GM18519 (cell line): ENCODE measurements at regions not wholly inside any gene's neighbourhood (a gene's known extent, or its start where the extent isn't known, plus 50 kb on each side); places are given as distances from the start of the nearest gene placed in this dataset.
"Not testable (repeated sequence)": the region's sequence is repeated elsewhere in the genome, so short reads cannot be mapped to it uniquely, and the experiment has no call there.

ENCODE experiments used
- ATAC-seq: cut with Tn5 transposase; IDR thresholded peaks from one replicate; pipeline ENCODE4 v1.9.1; 2021; ENCODE audit warnings: mild to moderate bottlenecking, moderate library complexity; ENCODE audit not compliant: unreplicated experiment, low FRiP score

DNA sequence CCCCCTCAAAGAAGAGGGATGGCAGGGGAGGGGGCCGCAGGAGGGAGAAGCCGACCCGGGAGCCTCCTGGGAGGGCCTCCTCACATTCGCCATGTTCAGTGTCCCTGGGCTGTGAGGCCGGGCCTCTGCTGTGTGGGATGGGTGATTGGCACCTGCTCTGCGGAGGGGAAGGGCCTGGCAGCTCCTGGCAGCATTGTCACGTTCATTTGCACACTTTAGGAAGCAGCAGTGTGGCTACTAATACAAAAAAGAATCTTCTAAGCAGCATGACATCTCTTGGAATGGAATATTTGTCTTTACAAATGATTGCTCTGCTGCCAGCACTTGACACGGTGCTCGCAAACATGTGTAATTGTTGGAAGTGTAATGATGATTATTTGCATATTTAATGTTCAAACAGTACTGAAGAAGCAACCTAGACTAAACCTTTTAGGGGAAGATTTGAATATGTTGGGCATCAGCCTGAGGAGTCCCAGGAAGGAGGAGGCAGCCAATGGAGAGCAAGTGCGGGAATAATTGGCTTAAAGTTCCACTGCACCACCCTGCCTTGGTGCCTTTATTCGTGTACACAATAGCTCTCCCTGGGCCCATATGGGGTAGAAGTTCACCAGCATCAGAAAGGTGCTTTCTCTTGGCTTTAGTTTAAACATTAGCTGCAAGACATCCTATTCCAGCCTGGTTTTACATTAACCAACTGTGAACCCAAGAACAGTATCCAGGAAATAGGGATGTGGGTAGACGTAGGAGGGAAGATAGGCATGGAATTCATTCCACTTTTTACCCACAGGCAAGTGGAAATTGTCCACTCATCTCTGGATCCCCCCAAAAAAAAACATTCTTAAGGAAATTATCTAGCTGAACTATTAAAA, 404.9 kb downstream of the TMEM182 start:
- ATAC-seq: no peak

DNA sequence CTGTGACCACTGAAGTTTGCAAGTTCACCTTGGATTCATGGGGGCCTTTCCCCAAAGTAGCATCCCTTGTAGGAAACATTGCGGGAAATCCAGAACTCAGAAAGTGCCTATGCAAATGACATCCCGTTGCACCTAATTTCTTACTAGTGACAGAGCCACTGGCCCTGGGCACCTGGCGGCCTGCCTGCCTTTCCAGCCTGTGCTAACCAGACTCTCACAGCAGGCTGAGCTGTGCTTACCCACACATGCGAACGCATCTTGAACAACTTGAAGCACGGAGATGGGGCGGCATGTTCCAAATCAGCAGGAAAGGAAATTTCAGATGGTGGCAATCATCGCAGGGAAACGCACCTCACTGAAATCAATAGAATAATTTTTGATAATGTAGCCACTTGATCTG, 405.8 kb downstream of the TMEM182 start:
- no peak for ATAC-seq

- no peak for ATAC-seq
These were observed 408.0 kb downstream of the TMEM182 start for GRCh38 chr2:103169861-103170260.

DNA sequence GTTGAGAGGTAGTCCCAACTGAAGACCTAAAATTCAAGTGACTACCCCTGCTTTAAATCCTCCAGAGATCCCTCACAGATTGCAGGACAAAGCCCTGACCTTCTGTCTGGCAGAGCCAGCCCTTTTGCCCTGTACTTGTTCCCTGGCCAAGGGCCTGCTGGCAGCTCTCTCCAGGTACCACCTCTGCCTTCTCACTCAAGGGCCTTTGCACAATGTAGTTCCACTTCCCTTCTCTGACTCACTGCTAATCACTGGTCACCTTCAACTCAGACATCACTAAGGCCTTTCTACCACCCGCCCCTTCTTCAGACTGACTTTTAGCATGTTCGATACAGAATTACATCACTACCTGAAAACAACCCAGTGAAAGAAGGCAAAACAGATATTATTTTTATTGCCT, 411.0 kb downstream of the TMEM182 start:
- ATAC-seq: no peak

- ATAC-seq: no peak
These were observed 412.9 kb downstream of the TMEM182 start for GRCh38 chr2:103174711-103175110.

GRCh38 chr2:103176294-103176915, 414.6 kb downstream of the TMEM182 start:
- no peak for ATAC-seq

- no peak for ATAC-seq
These were observed 418.0 kb downstream of the TMEM182 start for GRCh38 chr2:103179798-103180197.

DNA sequence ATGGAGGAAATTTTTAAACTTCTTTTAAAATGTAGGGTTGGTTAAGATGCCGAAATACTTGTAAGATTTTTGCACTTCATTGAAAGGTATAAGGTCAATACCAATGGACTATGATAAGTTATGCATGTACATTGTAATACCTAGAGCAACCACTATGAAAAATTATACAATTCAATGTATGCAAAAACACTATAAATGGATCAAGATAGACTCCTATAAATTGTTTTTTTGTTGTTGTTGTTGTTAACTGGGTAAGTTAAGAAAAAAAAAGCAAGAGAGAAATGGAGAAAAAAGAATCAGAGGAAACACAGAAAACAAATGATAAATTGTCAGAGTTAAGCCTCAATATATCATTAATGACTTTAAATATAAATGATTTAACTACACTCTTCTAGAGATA, 421.2 kb downstream of the TMEM182 start:
- no peak for ATAC-seq

- no peak for ATAC-seq
These were observed 435.0 kb downstream of the TMEM182 start for GRCh38 chr2:103196802-103197201.

GRCh38 chr2:103200774-103201173, 438.9 kb downstream of the TMEM182 start:
- ATAC-seq: not testable (repeated sequence)

GRCh38 chr2:103208916-103209315, 447.1 kb downstream of the TMEM182 start:
- no peak for ATAC-seq

DNA sequence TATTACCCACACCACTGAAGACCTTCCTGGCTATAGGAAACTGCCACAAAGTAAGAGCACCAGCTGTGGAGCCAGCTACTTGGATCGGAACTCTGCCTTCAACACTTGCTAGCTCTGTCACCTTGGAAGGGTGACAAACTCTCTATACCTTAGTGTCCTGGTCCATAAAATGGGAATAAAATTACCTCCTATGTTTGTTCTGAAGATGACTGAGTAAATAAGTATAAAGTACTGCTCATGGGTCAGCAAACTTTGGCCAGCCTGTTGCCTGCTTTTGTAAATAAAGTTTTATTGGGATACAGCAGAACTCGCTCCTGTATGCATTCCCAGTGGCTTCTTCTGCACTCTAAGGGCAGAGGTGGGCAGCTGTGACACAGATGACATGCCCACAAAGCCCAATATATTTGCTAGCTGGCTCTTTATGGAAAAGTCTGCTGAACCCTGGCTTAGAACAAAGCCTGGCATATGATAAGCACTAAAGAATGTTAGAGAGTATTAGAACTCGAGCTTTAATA, 451.3 kb downstream of the TMEM182 start:
- no peak for ATAC-seq

GRCh38 chr2:103218516-103218915, 456.7 kb downstream of the TMEM182 start:
- ATAC-seq: no peak

DNA sequence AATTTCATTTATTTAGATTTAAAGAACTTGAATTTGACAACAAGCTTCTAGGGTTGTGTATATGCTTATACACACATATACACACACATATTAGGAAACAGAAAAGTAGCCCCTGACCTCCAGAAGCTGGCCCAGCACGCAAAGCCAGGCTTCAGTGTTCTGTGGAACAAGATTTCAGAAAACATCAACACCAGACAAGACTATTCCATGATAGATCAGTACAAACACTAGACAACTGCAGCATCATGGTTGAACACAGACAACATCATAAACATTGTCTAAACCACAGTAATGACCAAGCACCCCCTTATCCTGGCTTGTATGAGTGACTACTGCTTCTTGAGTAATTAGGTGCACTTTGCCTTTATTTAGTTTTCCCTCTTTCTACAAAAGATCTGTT, 457.6 kb downstream of the TMEM182 start:
- ATAC-seq: no peak

GRCh38 chr2:103222969-103223368, 461.1 kb downstream of the TMEM182 start:
- no peak for ATAC-seq

DNA sequence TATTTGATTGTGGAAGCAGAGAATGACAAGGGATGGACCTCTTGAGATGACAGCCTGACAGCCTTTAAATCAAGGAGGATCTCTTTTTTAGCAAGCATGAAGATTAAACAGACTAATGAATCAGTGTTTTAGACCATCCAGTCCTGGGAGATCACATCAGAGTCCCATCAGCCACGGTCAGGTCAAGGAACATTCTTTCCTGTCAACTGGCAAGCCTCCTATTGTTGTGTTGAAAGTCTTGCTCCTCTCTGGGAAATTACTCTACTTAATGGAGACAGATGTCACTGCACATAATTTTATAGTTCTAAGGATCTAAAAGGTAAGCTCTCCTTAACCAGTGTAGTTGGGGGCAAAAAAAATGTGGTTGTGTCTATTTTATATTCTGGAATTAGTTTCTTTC, 469.0 kb downstream of the TMEM182 start:
- ATAC-seq: no peak

GRCh38 chr2:103232865-103233264, 471.0 kb downstream of the TMEM182 start:
- no peak for ATAC-seq

DNA sequence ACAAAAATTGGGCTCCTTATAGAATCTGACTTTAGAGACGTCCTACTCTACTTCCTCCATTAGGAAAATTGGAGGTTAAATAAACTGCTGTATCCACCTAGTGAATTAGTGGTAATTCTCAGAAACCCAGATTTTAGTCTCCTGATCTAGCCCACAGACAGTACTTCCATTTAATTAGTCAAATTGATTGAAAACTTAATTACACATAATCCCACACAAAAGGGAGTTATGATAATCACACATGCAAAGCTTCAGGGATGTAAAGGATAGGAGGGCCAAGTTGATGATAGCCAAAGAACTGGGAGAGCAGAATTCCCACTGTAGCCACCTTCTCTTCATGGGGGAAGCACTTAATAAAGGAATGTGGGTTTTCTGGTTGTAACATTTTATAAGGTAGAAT, 471.9 kb downstream of the TMEM182 start:
- ATAC-seq: no peak

DNA sequence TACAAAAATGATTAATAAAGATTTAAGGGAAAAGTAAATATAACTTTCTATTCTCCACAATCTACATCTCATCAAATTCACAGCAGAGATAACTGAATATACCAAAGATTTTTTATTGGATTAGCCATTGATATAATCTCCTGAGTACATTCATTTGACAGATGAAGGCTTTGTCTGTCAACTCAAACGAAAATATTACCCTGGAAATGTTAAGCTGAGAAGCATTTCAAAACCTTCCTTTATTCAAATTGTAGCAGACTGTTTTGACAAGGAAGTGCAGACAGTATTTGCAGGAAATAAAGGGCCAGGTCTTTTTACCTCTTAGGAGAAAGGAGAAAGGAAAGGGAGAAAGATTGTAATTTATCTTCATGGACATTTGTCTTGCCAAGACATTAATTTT, 473.5 kb downstream of the TMEM182 start:
- no peak for ATAC-seq

GRCh38 chr2:103249462-103249861, 487.6 kb downstream of the TMEM182 start:
- ATAC-seq: no peak

GRCh38 chr2:103252781-103253180, 490.9 kb downstream of the TMEM182 start:
- no peak for ATAC-seq

GRCh38 chr2:103254611-103255010, 492.8 kb downstream of the TMEM182 start:
- ATAC-seq: no peak
